ENCODE measurements at regions not wholly inside any gene's neighbourhood (a gene's known extent, or its start where the extent isn't known, plus 50 kb on each side); places are given as distances from the start of the nearest gene placed in this dataset.
A peak's percentile ranks its signal among the peaks of the same experiment; 100 is the strongest.
"Not testable (repeated sequence)": the region's sequence is repeated elsewhere in the genome, so short reads cannot be mapped to it uniquely, and the experiment has no call there.

- DNase-seq: no peak
Observed at GRCh38 chr5:52623291-52623690, 164.4 kb upstream of the ITGA1 start.

- no peak for DNase-seq
Observed at GRCh38 chr5:52624291-52624690, 163.4 kb upstream of the ITGA1 start.

- no peak for DNase-seq
Observed at GRCh38 chr5:52626312-52626711, 161.4 kb upstream of the ITGA1 start.

- DNase-seq: no peak
Observed at GRCh38 chr5:52627740-52628139, 160.0 kb upstream of the ITGA1 start.

- DNase-seq: no peak
Observed at GRCh38 chr5:52632281-52632680, 155.4 kb upstream of the ITGA1 start.

GRCh38 chr5:52634171-52634570, 153.5 kb upstream of the ITGA1 start:
- not testable (repeated sequence) for DNase-seq

- DNase-seq: no peak
Observed at GRCh38 chr5:52638732-52639131, 149.0 kb upstream of the ITGA1 start.

GRCh38 chr5:52648726-52649125, 139.0 kb upstream of the ITGA1 start:
- no peak for DNase-seq

- DNase-seq: no peak
Observed at GRCh38 chr5:52655163-52655562, 132.6 kb upstream of the ITGA1 start.

GRCh38 chr5:52656569-52657246, 131.0 kb upstream of the ITGA1 start:
- DNase-seq: no peak

GRCh38 chr5:52657247-52657645, 130.5 kb upstream of the ITGA1 start:
- DNase-seq: peak; percentile 61

- DNase-seq: no peak
Observed at GRCh38 chr5:52658246-52658645, 129.5 kb upstream of the ITGA1 start.

GRCh38 chr5:52660621-52661020, 127.1 kb upstream of the ITGA1 start:
- DNase-seq: no peak

- no peak for DNase-seq
Observed at GRCh38 chr5:52661903-52662595, 125.7 kb upstream of the ITGA1 start.

- no peak for DNase-seq
Observed at GRCh38 chr5:52665559-52665958, 122.2 kb upstream of the ITGA1 start.

GRCh38 chr5:52668139-52668538, 119.6 kb upstream of the ITGA1 start:
- no peak for DNase-seq

GRCh38 chr5:52668544-52669185, 119.1 kb upstream of the ITGA1 start:
- no peak for DNase-seq

- DNase-seq: no peak
Observed at GRCh38 chr5:52672459-52672858, 115.3 kb upstream of the ITGA1 start.

GRCh38 chr5:52673495-52673894, 114.2 kb upstream of the ITGA1 start:
- DNase-seq: no peak

- DNase-seq: no peak
Observed at GRCh38 chr5:52674815-52675545, 112.7 kb upstream of the ITGA1 start.

- no peak for DNase-seq
Observed at GRCh38 chr5:52682492-52682891, 105.2 kb upstream of the ITGA1 start.

GRCh38 chr5:52684051-52684450, 103.7 kb upstream of the ITGA1 start:
- DNase-seq: no peak

- no peak for DNase-seq
Observed at GRCh38 chr5:52685566-52685965, 102.2 kb upstream of the ITGA1 start.

GRCh38 chr5:52685971-52686370, 101.7 kb upstream of the ITGA1 start:
- no peak for DNase-seq
